SK-N-DZ (cell line): ENCODE measurements at regions not wholly inside any gene's neighbourhood (a gene's known extent, or its start where the extent isn't known, plus 50 kb on each side); places are given as distances from the start of the nearest gene placed in this dataset.
"Not testable (repeated sequence)": the region's sequence is repeated elsewhere in the genome, so short reads cannot be mapped to it uniquely, and the experiment has no call there.

Source experiments
- DNase-seq: peaks from one replicate; pipeline ENCODE4 v3.0.0-alpha.2; 2015; ENCODE audit warnings: low spot score

- no peak for DNase-seq
Measured at GRCh38 chr2:63695583-63695982, 106.8 kb downstream of the MDH1 start.

- no peak for DNase-seq
Measured at GRCh38 chr2:63696496-63696895, 107.7 kb downstream of the MDH1 start.

- no peak for DNase-seq
Measured at GRCh38 chr2:63697160-63697559, 108.4 kb downstream of the MDH1 start.

- DNase-seq: peak; percentile 64
Measured at GRCh38 chr2:63698786-63699548, 110.2 kb downstream of the MDH1 start.

GRCh38 chr2:63699549-63699839, 110.7 kb downstream of the MDH1 start:
- no peak for DNase-seq

- peak; percentile 66 for DNase-seq
Measured at GRCh38 chr2:63700271-63700670, 111.5 kb downstream of the MDH1 start.

- DNase-seq: no peak
Measured at GRCh38 chr2:63701406-63701805, 112.6 kb downstream of the MDH1 start.

- DNase-seq: not testable (repeated sequence)
Measured at GRCh38 chr2:63706084-63706483, 117.3 kb downstream of the MDH1 start.

GRCh38 chr2:63710732-63711131, 122.0 kb downstream of the MDH1 start:
- DNase-seq: no peak

- DNase-seq: no peak
Measured at GRCh38 chr2:63712748-63713147, 124.0 kb downstream of the MDH1 start.

- no peak for DNase-seq
Measured at GRCh38 chr2:63716146-63716545, 125.5 kb upstream of the UGP2 start.

GRCh38 chr2:63719052-63719451, 122.6 kb upstream of the UGP2 start:
- DNase-seq: peak; percentile 92

- DNase-seq: peak; percentile 96
Measured at GRCh38 chr2:63721082-63721424, 120.6 kb upstream of the UGP2 start.

GRCh38 chr2:63722284-63722683, 119.4 kb upstream of the UGP2 start:
- not testable (repeated sequence) for DNase-seq

GRCh38 chr2:63723709-63724108, 118.0 kb upstream of the UGP2 start:
- DNase-seq: no peak

- DNase-seq: not testable (repeated sequence)
Measured at GRCh38 chr2:63725212-63725611, 116.5 kb upstream of the UGP2 start.

GRCh38 chr2:63729362-63729761, 112.3 kb upstream of the UGP2 start:
- DNase-seq: no peak

- DNase-seq: no peak
Measured at GRCh38 chr2:63729831-63730230, 111.9 kb upstream of the UGP2 start.

- DNase-seq: no peak
Measured at GRCh38 chr2:63734510-63734909, 107.2 kb upstream of the UGP2 start.

- no peak for DNase-seq
Measured at GRCh38 chr2:63735263-63735662, 106.4 kb upstream of the UGP2 start.

GRCh38 chr2:63735931-63736330, 105.8 kb upstream of the UGP2 start:
- DNase-seq: no peak

GRCh38 chr2:63736354-63736753, 105.3 kb upstream of the UGP2 start:
- no peak for DNase-seq

- no peak for DNase-seq
Measured at GRCh38 chr2:63737081-63737751, 104.5 kb upstream of the UGP2 start.

GRCh38 chr2:63738019-63738418, 103.7 kb upstream of the UGP2 start:
- DNase-seq: no peak
